Right renal pelvis (tissue), 4 donors: ENCODE measurements at regions not wholly inside any gene's neighbourhood (a gene's known extent, or its start where the extent isn't known, plus 50 kb on each side); places are given as distances from the start of the nearest gene placed in this dataset.
"Not testable (repeated sequence)": the region's sequence is repeated elsewhere in the genome, so short reads cannot be mapped to it uniquely, and the experiment has no call there.

ENCODE experiments used
- DNase-seq, 4 donors: peaks; one replicate each; pipeline ENCODE4 v3.0.0-alpha.2; 2013; ENCODE audit warnings: low read depth in 4 of 4, low spot score in 3 of 4, missing footprints in 1 of 4

- no peak for DNase-seq
These were observed 110.2 kb downstream of the FAM53A start for GRCh38 chr4:1573830-1574459.

- no peak for DNase-seq
These were observed 111.0 kb downstream of the FAM53A start for GRCh38 chr4:1572964-1573720.

GRCh38 chr4:1572521-1572920 is 111.6 kb downstream of the FAM53A start:
- no peak for DNase-seq

GRCh38 chr4:1572010-1572385 is 112.1 kb downstream of the FAM53A start:
- no peak for DNase-seq

- DNase-seq = no peak
These were observed 112.7 kb downstream of the FAM53A start for GRCh38 chr4:1571165-1572009.

GRCh38 chr4:1570291-1571164 is 113.6 kb downstream of the FAM53A start:
- no peak for DNase-seq

GRCh38 chr4:1569461-1570151 is 114.5 kb downstream of the FAM53A start:
- DNase-seq = no peak

- no peak for DNase-seq
These were observed 115.2 kb downstream of the FAM53A start for GRCh38 chr4:1568855-1569460.

GRCh38 chr4:1567808-1568581 is 116.1 kb downstream of the FAM53A start:
- DNase-seq = no peak

- DNase-seq = no peak
These were observed 116.7 kb downstream of the FAM53A start for GRCh38 chr4:1567519-1567807.

- no peak for DNase-seq
These were observed 117.1 kb downstream of the FAM53A start for GRCh38 chr4:1566838-1567518.

- not testable (repeated sequence) for DNase-seq
These were observed 117.7 kb downstream of the FAM53A start for GRCh38 chr4:1566301-1566837.

GRCh38 chr4:1565598-1566295 is 118.4 kb downstream of the FAM53A start:
- DNase-seq = no peak

- DNase-seq = no peak
These were observed 119.4 kb downstream of the FAM53A start for GRCh38 chr4:1564535-1565375.

GRCh38 chr4:1563768-1564485 is 120.2 kb downstream of the FAM53A start:
- DNase-seq = no peak

- DNase-seq = no peak
These were observed 120.9 kb downstream of the FAM53A start for GRCh38 chr4:1563241-1563640.
